ENCODE measurements at regions not wholly inside any gene's neighbourhood (a gene's known extent, or its start where the extent isn't known, plus 50 kb on each side); places are given as distances from the start of the nearest gene placed in this dataset.

DNA sequence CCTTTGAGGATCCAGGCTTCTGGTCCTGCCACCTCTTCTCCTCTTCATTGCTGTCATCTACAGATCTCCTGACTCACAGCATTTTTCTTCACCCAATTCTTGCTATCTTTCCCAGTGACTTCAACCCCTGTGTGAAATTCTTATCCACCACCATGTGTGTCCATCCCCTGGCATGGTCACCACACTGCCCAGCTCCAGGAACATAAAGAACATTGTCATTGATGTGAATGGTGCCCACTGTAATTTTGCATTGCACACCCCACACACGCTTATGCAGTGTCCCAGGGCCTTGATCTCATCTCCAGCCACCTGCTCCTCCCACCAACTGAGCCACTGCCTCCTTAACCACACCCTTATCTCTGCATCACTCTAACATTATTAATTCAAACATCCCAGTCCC, 85.3 kb downstream of the C1D start:
- TF ChIP-seq, protein P1, sequence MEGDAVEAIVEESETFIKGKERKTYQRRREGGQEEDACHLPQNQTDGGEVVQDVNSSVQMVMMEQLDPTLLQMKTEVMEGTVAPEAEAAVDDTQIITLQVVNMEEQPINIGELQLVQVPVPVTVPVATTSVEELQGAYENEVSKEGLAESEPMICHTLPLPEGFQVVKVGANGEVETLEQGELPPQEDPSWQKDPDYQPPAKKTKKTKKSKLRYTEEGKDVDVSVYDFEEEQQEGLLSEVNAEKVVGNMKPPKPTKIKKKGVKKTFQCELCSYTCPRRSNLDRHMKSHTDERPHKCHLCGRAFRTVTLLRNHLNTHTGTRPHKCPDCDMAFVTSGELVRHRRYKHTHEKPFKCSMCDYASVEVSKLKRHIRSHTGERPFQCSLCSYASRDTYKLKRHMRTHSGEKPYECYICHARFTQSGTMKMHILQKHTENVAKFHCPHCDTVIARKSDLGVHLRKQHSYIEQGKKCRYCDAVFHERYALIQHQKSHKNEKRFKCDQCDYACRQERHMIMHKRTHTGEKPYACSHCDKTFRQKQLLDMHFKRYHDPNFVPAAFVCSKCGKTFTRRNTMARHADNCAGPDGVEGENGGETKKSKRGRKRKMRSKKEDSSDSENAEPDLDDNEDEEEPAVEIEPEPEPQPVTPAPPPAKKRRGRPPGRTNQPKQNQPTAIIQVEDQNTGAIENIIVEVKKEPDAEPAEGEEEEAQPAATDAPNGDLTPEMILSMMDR (conservative IDR thresholded peaks at IDR 0.05 in 1 of 2, IDR thresholded peaks at IDR 0.05 in 1 of 2; ENCODE audit: extremely low read depth in 1 of 2, insufficient read depth in 1 of 2, low read depth in 1 of 2, low read length in 2 of 2), result no peak
- no peak for TF ChIP-seq EZH2 (IDR thresholded peaks at IDR 0.05; ENCODE audit: borderline replicate concordance, low read length)
